HG03108 (cell line): ENCODE measurements at regions not wholly inside any gene's neighbourhood (a gene's known extent, or its start where the extent isn't known, plus 50 kb on each side); places are given as distances from the start of the nearest gene placed in this dataset.
"Not testable (repeated sequence)": the region's sequence is repeated elsewhere in the genome, so short reads cannot be mapped to it uniquely, and the experiment has no call there.

Source experiments
- ATAC-seq: cut with Tn5 transposase; IDR thresholded peaks from one replicate; pipeline ENCODE4 v1.9.1; 2021; ENCODE audit warnings: moderate library complexity; ENCODE audit not compliant: unreplicated experiment

- ATAC-seq = no peak
Measured at GRCh38 chr6:99143108-99143861, 195.5 kb upstream of the FBXL4 start.

- ATAC-seq = not testable (repeated sequence)
Measured at GRCh38 chr6:99141906-99142305, 194.2 kb upstream of the FBXL4 start.

GRCh38 chr6:99138445-99138844 is 190.7 kb upstream of the FBXL4 start:
- no peak for ATAC-seq

- ATAC-seq = no peak
Measured at GRCh38 chr6:99137314-99137713, 189.6 kb upstream of the FBXL4 start.

- no peak for ATAC-seq
Measured at GRCh38 chr6:99136488-99136887, 188.7 kb upstream of the FBXL4 start.

GRCh38 chr6:99132026-99132635 is 184.4 kb upstream of the FBXL4 start:
- no peak for ATAC-seq

GRCh38 chr6:99130897-99131873 is 183.4 kb upstream of the FBXL4 start:
- no peak for ATAC-seq

- ATAC-seq = no peak
Measured at GRCh38 chr6:99129835-99130234, 182.1 kb upstream of the FBXL4 start.

GRCh38 chr6:99121748-99122147 is 174.0 kb upstream of the FBXL4 start:
- no peak for ATAC-seq

- ATAC-seq = no peak
Measured at GRCh38 chr6:99120641-99121040, 172.9 kb upstream of the FBXL4 start.

GRCh38 chr6:99119109-99120031 is 171.6 kb upstream of the FBXL4 start:
- ATAC-seq = no peak

- ATAC-seq = no peak
Measured at GRCh38 chr6:99114769-99115406, 167.1 kb upstream of the FBXL4 start.

- ATAC-seq = no peak
Measured at GRCh38 chr6:99111590-99111989, 163.8 kb upstream of the FBXL4 start.

GRCh38 chr6:99110029-99110428 is 162.3 kb upstream of the FBXL4 start:
- ATAC-seq = no peak

- ATAC-seq = no peak
Measured at GRCh38 chr6:99104218-99104617, 156.5 kb upstream of the FBXL4 start.

- ATAC-seq = no peak
Measured at GRCh38 chr6:99099243-99099642, 151.5 kb upstream of the FBXL4 start.

GRCh38 chr6:99096170-99096569 is 148.4 kb upstream of the FBXL4 start:
- no peak for ATAC-seq

GRCh38 chr6:99093456-99094190 is 145.9 kb upstream of the FBXL4 start:
- no peak for ATAC-seq

GRCh38 chr6:99092461-99092860 is 144.7 kb upstream of the FBXL4 start:
- no peak for ATAC-seq
